ENCODE measurements at regions not wholly inside any gene's neighbourhood (a gene's known extent, or its start where the extent isn't known, plus 50 kb on each side); places are given as distances from the start of the nearest gene placed in this dataset.

DNA sequence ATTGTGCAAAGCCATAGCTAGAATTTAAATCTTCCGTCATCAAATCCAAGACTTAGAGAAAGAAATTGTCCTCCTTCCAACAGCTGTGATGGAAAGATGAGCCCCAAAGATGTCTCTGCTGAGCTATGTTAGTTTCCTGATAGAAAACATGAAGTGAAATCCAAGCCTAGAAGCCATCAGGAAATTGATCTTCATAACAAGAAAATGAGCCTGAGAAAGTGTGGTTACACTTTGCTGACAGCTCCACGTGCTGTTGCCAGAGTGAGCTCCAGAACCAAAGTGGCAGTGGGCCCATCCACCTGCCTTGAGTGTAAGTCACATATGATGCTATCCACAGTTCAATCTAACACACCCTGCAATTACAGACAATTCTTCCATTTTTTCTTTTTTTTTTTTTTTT is 58.0 kb upstream of the UBASH3B start:
- no peaks in the 10 kb centered on the region for H3K36me3 ChIP-seq (ENCODE audit: control insufficient read depth in 4 of 4, insufficient read depth in 3 of 4, low read depth in 1 of 4, low read length in 3 of 4)
- peaks cover 0 to 2% (median 0%) of the 10 kb centered on the region in 4 donors for H3K27me3 ChIP-seq (ENCODE audit: control insufficient read depth in 4 of 4, insufficient read depth in 4 of 4, low read length in 3 of 4)
- 83% methylated on average over 2 of the region's 2 CpGs for WGBS
- H3K9me3 ChIP-seq (ENCODE audit: control insufficient read depth in 4 of 4, low read length in 3 of 4), result no peaks in the 10 kb centered on the region
- H3K9ac ChIP-seq (ENCODE audit: low read depth in 1 of 2, low read length in 2 of 2), result no peak overlapping the region
- no peak overlapping the region for H3K27ac ChIP-seq (ENCODE audit: low read depth in 1 of 2, low read length in 2 of 2)
- TF ChIP-seq, protein P1, sequence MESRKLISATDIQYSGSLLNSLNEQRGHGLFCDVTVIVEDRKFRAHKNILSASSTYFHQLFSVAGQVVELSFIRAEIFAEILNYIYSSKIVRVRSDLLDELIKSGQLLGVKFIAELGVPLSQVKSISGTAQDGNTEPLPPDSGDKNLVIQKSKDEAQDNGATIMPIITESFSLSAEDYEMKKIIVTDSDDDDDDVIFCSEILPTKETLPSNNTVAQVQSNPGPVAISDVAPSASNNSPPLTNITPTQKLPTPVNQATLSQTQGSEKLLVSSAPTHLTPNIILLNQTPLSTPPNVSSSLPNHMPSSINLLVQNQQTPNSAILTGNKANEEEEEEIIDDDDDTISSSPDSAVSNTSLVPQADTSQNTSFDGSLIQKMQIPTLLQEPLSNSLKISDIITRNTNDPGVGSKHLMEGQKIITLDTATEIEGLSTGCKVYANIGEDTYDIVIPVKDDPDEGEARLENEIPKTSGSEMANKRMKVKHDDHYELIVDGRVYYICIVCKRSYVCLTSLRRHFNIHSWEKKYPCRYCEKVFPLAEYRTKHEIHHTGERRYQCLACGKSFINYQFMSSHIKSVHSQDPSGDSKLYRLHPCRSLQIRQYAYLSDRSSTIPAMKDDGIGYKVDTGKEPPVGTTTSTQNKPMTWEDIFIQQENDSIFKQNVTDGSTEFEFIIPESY (IDR thresholded peaks at IDR 0.05), result no peak
- TF ChIP-seq NR2F2 (IDR thresholded peaks at IDR 0.05), result no peak
- no peak for TF ChIP-seq HNF4A (conservative IDR thresholded peaks at IDR 0.05)
- no peak for TF ChIP-seq FOXA1 (IDR thresholded peaks at IDR 0.05)
- TF ChIP-seq, protein P2, sequence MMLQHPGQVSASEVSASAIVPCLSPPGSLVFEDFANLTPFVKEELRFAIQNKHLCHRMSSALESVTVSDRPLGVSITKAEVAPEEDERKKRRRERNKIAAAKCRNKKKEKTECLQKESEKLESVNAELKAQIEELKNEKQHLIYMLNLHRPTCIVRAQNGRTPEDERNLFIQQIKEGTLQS (IDR thresholded peaks at IDR 0.05), result no peak
- no peak for TF ChIP-seq TAF1 (conservative IDR thresholded peaks at IDR 0.05)
- TF ChIP-seq, protein P3, sequence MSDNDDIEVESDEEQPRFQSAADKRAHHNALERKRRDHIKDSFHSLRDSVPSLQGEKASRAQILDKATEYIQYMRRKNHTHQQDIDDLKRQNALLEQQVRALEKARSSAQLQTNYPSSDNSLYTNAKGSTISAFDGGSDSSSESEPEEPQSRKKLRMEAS (IDR thresholded peaks at IDR 0.05), result no peak
- no peak for TF ChIP-seq RXRA (IDR thresholded peaks at IDR 0.05)
- TF ChIP-seq JUND (IDR thresholded peaks at IDR 0.05), result no peak
- no peak for TF ChIP-seq GABPA (IDR thresholded peaks at IDR 0.05 in 1 of 2, conservative IDR thresholded peaks at IDR 0.05 in 1 of 2)
- DNase-seq (ENCODE audit: low spot score), result no peak
- no peaks in the 10 kb centered on the region for H3K4me1 ChIP-seq (ENCODE audit: control insufficient read depth in 4 of 4, insufficient read depth in 4 of 4, low read length in 3 of 4)
- H3K4me3 ChIP-seq (ENCODE audit: low read depth in 1 of 3, low read length in 3 of 3), result no peak overlapping the region

DNA sequence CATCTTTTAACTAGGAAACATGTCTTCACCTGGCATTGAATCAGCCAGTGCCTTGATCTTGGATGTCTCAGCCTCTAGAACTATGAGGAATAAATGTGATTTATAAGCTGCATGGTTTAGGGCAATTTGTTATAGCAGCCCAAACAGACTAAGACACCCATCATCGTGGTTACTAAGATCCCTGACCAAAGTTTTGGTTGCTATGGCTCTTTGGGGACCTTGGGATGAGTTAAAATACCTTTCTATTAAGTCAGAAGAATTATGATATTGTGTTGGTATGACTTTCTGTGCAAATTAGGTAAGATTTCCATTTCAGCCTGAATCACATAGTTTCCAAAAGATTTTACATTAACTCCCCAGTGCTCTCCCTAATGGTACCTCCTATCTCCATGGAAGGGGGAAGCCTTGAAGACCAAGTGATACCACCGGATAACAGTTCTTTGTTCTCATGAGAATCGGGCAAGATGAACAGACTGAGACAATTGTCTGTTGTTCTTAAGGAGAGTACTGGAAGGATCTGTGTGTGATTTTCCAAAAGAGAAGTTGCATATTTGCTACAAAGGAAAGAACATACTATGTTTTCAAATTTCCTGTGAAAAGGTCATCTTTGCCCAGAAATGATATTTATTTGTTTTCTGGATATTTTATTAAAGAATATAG is 60.4 kb upstream of the UBASH3B start:
- no peak for DNase-seq (ENCODE audit: low spot score)
- Histone ChIP-seq H3K9ac (ENCODE audit: low read depth in 1 of 2, low read length in 2 of 2) (no peak overlapping the region), H3K9me3 (ENCODE audit: control insufficient read depth in 4 of 4, low read length in 3 of 4) (no peaks in the 10 kb centered on the region), H3K36me3 (ENCODE audit: control insufficient read depth in 4 of 4, insufficient read depth in 3 of 4, low read depth in 1 of 4, low read length in 3 of 4) (no peaks in the 10 kb centered on the region), H3K4me3 (ENCODE audit: low read depth in 1 of 3, low read length in 3 of 3) (no peak overlapping the region), H3K27me3 (ENCODE audit: control insufficient read depth in 4 of 4, insufficient read depth in 4 of 4, low read length in 3 of 4) (peaks cover 0 to 2% (median 0%) of the 10 kb centered on the region in 4 donors), H3K4me1 (ENCODE audit: control insufficient read depth in 4 of 4, insufficient read depth in 4 of 4, low read length in 3 of 4) (no peaks in the 10 kb centered on the region), H3K27ac (ENCODE audit: low read depth in 1 of 2, low read length in 2 of 2) (no peak overlapping the region)
- 60% methylated on average over 3 of the region's 3 CpGs for WGBS
- TF ChIP-seq EGR1 (IDR thresholded peaks at IDR 0.05; ENCODE audit: low read depth in 2 of 2) (no peak), RXRA (IDR thresholded peaks at IDR 0.05) (no peak), GABPA (IDR thresholded peaks at IDR 0.05 in 1 of 2, conservative IDR thresholded peaks at IDR 0.05 in 1 of 2) (no peak), RAD21 (IDR thresholded peaks at IDR 0.05) (no peak), NR2F2 (IDR thresholded peaks at IDR 0.05) (no peak), HNF4A (conservative IDR thresholded peaks at IDR 0.05) (no peak), FOXA1 (IDR thresholded peaks at IDR 0.05) (no peak), FOXA2 (IDR thresholded peaks at IDR 0.05) (no peak), TAF1 (conservative IDR thresholded peaks at IDR 0.05) (no peak), HNF4G (IDR thresholded peaks at IDR 0.05) (no peak), JUND (IDR thresholded peaks at IDR 0.05) (no peak)
- TF ChIP-seq, protein P4, sequence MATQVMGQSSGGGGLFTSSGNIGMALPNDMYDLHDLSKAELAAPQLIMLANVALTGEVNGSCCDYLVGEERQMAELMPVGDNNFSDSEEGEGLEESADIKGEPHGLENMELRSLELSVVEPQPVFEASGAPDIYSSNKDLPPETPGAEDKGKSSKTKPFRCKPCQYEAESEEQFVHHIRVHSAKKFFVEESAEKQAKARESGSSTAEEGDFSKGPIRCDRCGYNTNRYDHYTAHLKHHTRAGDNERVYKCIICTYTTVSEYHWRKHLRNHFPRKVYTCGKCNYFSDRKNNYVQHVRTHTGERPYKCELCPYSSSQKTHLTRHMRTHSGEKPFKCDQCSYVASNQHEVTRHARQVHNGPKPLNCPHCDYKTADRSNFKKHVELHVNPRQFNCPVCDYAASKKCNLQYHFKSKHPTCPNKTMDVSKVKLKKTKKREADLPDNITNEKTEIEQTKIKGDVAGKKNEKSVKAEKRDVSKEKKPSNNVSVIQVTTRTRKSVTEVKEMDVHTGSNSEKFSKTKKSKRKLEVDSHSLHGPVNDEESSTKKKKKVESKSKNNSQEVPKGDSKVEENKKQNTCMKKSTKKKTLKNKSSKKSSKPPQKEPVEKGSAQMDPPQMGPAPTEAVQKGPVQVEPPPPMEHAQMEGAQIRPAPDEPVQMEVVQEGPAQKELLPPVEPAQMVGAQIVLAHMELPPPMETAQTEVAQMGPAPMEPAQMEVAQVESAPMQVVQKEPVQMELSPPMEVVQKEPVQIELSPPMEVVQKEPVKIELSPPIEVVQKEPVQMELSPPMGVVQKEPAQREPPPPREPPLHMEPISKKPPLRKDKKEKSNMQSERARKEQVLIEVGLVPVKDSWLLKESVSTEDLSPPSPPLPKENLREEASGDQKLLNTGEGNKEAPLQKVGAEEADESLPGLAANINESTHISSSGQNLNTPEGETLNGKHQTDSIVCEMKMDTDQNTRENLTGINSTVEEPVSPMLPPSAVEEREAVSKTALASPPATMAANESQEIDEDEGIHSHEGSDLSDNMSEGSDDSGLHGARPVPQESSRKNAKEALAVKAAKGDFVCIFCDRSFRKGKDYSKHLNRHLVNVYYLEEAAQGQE (IDR thresholded peaks at IDR 0.05), result no peak
